Type B pancreatic cell (in vitro differentiated cells): ENCODE measurements at regions not wholly inside any gene's neighbourhood (a gene's known extent, or its start where the extent isn't known, plus 50 kb on each side); places are given as distances from the start of the nearest gene placed in this dataset.
A peak's percentile ranks its signal among the peaks of the same experiment; 100 is the strongest.

Experiments
- DNase-seq: peaks from one replicate; pipeline ENCODE4 v3.0.0; 2021; ENCODE audit warnings: mixed read lengths; ENCODE audit not compliant: unreplicated experiment; ENCODE audit errors: extremely low spot score
- H3K27ac Mint-ChIP-seq: 2 replicates; pipeline ENCODE4 v1.8.0; 2021; ENCODE audit warnings: mild to moderate bottlenecking, mixed read lengths
- H3K27me3 Mint-ChIP-seq: 2 replicates; pipeline ENCODE4 v1.8.0; 2021; ENCODE audit warnings: mixed read lengths
- H3K36me3 Mint-ChIP-seq: 2 replicates; pipeline ENCODE4 v1.8.0; 2021; ENCODE audit warnings: mixed read lengths
- H3K4me1 Mint-ChIP-seq: one replicate; pipeline ENCODE4 v1.8.0; 2021; ENCODE audit warnings: mixed read lengths; ENCODE audit not compliant: unreplicated experiment
- H3K4me3 Mint-ChIP-seq: 2 replicates; pipeline ENCODE4 v1.8.0; 2021; ENCODE audit warnings: mild to moderate bottlenecking, mixed read lengths
- H3K9me3 Mint-ChIP-seq: 2 replicates; pipeline ENCODE4 v1.8.0; 2021; ENCODE audit warnings: mixed read lengths
- TF ChIP-seq, protein P1 (sequence below): fragments of 200-600 bp; sonication (generic); conservative IDR thresholded peaks from 2 replicates; pipeline ENCODE4 v1.5.0; 2021; ENCODE audit warnings: antibody characterized with exemption, mild to moderate bottlenecking

DNA sequence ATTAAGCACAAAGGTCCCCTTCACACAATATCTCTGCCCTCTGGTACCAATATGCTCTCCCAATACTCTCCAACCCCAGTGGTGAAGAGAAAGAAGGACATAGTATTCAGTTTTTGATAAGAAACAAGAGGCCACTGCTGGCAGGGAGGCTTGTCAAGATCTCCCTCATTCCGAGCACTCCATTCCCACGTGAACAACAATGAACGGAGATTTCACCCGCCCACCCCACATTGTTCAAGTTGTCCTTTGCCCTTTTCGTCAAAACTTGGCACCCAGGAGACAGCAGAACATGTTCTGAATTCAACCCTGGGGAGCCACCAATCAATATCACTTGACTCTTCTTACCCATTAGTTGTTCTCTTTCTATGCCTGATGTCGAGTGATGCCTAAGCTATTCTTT is 54.2 kb upstream of the SLC25A4 start:
- no peaks in the 10 kb centered on the region for H3K36me3 Mint-ChIP-seq
- H3K9me3 Mint-ChIP-seq, result no peaks in the 10 kb centered on the region
- H3K4me3 Mint-ChIP-seq, result no peak overlapping the region
- H3K4me1 Mint-ChIP-seq, result no peaks in the 10 kb centered on the region
- no peak overlapping the region for H3K27ac Mint-ChIP-seq
- TF ChIP-seq, protein P1, sequence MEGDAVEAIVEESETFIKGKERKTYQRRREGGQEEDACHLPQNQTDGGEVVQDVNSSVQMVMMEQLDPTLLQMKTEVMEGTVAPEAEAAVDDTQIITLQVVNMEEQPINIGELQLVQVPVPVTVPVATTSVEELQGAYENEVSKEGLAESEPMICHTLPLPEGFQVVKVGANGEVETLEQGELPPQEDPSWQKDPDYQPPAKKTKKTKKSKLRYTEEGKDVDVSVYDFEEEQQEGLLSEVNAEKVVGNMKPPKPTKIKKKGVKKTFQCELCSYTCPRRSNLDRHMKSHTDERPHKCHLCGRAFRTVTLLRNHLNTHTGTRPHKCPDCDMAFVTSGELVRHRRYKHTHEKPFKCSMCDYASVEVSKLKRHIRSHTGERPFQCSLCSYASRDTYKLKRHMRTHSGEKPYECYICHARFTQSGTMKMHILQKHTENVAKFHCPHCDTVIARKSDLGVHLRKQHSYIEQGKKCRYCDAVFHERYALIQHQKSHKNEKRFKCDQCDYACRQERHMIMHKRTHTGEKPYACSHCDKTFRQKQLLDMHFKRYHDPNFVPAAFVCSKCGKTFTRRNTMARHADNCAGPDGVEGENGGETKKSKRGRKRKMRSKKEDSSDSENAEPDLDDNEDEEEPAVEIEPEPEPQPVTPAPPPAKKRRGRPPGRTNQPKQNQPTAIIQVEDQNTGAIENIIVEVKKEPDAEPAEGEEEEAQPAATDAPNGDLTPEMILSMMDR, result peak; percentile 15
- peaks cover 23% of the 10 kb centered on the region for H3K27me3 Mint-ChIP-seq
- DNase-seq, result no peak

DNA sequence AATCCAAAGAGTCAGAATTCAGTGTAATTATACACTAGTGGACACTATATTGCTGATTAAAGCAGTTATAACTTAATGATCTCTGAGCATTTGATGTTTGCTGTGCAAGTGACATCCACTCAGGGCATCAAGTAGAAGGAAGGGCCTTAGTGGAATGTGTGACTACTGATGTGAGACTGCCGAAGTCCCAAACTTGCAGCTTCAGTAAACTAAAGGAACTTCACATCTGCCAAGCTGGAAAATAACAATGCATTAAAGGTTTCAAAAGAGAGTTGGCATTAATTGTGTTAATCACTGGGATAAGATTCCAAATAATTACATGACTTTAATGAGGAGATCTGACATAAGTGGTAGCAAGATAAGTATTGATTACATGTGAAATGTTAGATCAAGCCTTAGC is 52.5 kb upstream of the SLC25A4 start:
- H3K4me3 Mint-ChIP-seq, result no peak overlapping the region
- no peaks in the 10 kb centered on the region for H3K9me3 Mint-ChIP-seq
- no peaks in the 10 kb centered on the region for H3K4me1 Mint-ChIP-seq
- H3K36me3 Mint-ChIP-seq, result no peaks in the 10 kb centered on the region
- TF ChIP-seq, protein P1, result no peak
- DNase-seq, result no peak
- peaks cover 17% of the 10 kb centered on the region for H3K27me3 Mint-ChIP-seq
- no peak overlapping the region for H3K27ac Mint-ChIP-seq

DNA sequence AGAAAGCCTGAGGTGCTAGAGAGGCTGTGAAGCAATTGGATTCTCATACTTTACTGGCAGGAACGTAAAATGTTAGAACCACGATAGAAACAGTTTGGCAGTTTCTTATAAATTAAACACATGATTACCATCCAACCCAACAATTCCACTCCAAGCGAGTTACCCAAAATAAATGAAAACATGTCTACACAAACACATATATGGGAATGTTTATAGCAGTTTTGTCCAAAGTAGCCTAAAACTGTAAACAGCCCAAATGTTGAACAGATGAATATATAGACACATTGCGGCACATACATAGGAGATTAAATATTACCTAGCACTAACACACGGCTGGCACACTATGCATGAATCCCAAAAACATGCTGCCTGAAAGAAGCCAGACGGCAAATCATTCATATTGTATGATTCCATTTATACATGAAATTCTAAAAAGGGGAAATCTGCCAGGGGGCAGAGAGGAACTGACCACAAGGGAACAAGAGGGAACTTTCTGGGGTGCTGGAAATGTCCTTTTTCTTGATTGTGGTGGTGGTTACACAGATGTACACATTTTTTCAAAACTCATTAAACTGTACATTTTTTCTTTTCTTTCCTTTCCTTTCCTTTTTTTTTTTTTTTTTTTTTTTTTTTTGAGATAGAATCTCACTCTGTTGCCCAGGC is 50.4 kb upstream of the SLC25A4 start:
- DNase-seq, result no peak
- TF ChIP-seq, protein P1, result no peak
- Mint-ChIP-seq H3K27me3 (peaks cover 17% of the 10 kb centered on the region), H3K9me3 (no peaks in the 10 kb centered on the region), H3K36me3 (no peaks in the 10 kb centered on the region), H3K4me3 (no peak overlapping the region), H3K27ac (no peak overlapping the region), H3K4me1 (no peaks in the 10 kb centered on the region)
